ENCODE measurements at regions not wholly inside any gene's neighbourhood (a gene's known extent, or its start where the extent isn't known, plus 50 kb on each side); places are given as distances from the start of the nearest gene placed in this dataset.

DNA sequence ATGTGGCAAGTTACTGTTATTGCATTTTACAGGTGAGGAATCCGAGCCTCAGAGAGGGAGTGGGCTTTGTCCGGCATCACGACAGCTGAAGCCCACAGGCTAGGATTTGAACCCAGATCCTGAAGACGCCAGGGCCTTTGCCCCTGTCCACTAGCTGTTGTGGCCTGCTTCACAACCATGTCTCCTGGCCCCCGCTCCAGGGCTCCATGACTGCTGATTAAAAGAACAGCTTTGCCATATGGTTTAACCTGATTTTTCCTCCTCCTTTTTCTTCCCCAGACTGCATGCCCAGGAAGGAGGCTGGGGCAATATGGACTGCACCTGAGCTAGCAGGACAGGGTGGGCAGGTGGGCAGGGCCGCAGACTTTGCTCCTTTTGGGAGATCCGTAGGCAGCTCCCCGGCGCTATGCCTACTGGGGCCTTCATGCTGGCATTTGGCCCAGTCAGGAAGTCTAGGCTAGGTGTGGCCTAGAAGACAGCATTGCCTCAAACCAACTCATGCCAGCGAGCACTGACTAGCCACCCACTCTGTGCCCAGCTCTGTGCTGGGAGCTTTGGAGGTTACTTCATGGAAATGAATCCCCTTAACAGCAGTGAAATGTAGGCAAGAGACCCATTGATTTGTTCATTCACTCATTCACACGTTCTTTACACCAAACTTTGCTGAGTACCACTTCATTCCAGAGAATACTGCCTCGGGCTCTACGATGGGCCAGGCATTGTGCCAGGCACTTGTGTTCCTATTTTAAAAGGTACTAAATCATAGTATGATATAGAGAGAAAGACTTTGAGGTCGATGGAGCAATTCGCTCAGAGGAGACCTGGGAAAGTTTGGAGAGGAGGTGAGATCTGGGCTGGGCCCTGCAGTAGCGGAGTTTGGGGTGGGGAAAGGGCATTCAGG is 94.3 kb upstream of the CPEB4 start:
- FAIRE-seq: no peak
- DNase-seq (ENCODE audit: insufficient read length, low spot score): no peak

DNA sequence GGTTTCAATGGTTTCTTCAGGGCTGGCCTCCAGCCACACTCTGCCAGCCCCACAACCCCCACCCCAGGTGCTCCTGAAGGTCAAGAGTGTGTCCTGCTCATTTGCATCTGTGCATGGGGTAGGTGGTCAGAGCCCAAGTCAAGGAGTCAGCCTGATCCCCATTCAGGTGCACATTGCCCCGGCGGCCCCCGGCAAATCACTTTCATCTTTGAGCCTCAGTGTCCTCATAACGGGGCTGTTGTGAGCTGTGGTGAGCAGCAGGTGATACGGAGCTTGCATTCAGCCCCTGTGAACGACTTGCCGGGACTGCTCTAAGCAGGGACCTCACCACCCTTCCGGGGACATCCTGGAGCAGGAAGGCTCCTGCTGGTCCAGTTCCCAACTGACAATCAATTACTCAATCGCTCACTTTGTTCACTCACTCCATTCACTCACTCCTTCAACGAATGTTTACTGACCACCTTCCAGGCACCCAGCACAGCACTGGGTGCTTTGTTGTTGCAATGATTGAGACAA is 93.2 kb upstream of the CPEB4 start:
- DNase-seq (ENCODE audit: insufficient read length, low spot score) (no peak), FAIRE-seq (no peak)

DNA sequence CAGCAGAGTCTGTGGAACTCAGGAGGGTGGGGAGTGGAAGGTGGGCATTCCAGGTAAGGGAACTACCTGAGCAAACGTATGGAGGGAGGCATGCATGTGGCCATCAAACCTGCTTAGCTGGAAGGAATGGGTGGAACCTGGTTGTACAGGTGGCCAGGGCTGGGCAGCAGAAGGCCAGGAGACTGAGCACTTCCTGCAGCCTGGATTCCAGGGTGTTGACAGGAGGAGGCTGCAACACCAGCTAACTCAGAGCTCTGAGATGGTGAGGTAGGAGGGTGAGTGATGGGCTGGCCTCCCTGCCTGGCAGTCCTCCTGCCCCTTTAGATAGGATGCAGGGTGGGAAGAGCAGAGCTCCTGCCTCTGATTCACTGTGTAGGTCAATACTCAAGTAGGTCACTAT is 92.5 kb upstream of the CPEB4 start:
- no peak for DNase-seq (ENCODE audit: insufficient read length, low spot score)

DNA sequence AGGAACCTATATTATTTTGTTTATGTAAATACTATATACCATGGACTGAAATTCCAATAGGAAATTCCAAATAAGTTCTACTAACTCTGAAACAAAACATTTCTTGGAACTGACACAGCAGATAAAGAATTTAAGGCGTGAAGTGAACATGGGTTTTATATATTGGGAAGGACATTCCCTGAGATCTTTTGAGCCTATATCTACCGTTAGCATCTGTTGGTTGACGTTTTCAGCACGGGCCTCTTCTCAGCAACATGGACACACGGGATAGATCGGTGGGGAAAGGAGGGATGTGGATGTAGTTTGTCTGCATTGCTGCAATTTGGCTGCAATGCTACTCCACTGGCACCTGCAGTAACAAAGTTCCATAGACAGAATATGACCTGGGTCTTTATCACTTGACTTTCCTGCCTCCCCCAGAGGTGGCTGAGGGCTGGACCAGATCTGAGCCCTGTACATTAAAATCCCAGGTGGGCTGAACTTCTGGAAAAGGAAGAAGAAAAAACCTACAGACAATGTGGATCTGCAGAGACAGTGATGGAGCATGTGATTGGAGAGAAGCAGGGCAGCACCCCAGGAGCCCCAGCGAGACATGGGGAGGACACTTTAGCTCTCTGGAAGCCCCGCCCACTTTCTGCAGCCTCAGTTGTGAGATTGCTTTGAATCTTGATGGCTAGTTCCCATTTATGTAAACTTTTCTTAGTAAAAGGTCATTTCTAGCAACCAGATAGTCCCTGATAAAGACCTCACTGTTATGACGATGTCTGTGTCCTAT is 91.2 kb upstream of the CPEB4 start:
- DNase-seq (ENCODE audit: insufficient read length, low spot score) (no peak), FAIRE-seq (no peak)

More for the DNA sequence above, 92.5 kb upstream of the CPEB4 start:
- FAIRE-seq: no peak

DNA sequence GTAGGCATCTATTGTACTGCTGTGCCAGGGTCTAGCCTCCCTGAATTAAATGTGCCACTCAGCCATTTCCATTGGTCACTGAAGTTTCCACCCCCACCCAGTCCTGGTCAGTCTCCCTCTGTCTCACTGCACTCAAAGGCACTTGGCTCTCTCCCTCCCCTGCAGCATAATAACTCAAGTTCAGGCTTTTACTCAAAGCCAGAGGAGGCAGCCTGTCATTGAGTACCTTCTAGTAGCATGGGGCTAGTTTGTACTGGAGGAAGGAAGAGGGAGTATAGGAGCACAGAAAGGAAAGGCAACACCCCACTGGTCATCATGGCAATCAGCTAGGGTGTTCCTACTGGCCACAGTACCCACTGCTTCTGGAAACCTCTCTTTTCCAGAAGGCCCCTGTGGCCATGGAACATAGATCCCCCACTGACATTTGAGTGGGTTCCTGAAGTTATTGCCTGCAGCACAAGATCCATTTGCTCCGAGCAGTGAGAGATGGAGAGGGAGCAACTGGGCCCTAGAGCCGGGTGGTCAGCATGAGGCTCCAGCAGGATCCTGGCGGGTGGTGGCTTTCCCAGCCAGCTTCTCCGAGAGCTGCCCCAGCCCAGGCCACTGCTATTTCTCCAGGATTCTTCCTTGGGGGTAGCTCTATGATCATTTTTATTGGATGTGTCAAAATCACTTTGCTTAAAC is 89.9 kb upstream of the CPEB4 start:
- FAIRE-seq: no peak
- DNase-seq (ENCODE audit: insufficient read length, low spot score): no peak

DNA sequence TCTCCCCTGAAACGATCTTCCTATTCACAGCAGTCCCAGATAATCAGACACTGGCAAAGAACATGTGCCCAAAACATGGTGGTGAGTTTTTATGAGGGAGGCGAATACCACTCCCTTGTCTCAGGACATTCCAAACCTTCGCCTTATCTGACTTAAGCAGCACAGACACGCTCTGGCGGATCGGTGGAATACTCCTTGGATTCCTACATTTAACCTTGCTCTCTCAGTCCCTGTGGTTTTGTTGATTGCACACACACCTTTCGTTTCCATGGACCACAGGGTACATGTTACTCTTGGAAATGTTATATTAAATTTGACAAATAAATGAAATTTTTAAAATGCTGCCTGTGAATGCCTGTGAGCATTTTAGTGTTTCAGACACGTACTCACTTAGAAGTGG is 87.8 kb upstream of the CPEB4 start:
- no peak for DNase-seq (ENCODE audit: insufficient read length, low spot score)
- no peak for FAIRE-seq

DNA sequence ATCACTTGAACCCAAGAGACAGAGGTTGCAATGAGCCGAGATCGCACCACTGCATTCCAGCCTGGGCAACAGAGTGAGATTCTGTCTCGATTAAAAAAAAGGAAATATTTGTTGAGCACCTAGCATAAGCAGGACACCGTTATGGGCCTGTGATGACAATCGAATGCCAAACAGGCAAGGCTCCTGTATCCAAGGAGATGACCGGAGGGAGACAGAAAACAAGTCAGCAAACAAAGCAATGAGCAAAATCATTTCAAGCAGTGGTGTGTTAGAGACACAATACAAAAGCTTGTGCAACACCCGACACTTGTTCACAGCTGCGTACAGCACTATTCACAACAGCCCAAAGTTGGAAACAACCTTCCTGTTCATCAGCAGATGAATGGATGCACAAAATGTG is 87.1 kb upstream of the CPEB4 start:
- DNase-seq (ENCODE audit: insufficient read length, low spot score) (no peak), FAIRE-seq (no peak)

DNA sequence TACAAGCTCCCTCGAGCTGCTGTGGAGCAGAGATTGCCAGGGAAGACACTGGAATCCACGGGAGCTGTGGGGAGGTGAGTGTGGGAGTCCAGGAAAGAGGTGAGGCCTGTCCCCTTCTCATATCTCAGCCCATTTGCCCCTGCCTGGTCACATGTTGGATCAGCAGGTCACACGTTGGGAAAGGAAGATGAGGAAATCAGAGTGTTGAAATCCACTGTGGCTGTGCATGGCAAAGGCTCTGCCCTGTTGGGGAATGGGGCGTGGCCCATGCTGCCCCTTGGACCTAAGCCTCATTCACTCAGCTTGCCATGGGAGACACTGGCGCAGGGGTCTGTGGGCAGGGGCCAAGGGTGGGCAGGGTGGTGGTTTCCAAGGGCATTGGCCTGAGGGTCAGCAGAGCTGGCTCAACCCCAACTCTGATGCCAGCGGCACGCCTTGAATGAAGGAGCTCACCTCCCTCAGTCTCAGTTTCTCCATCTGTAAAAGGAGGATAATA is 85.4 kb upstream of the CPEB4 start:
- FAIRE-seq (no peak), DNase-seq (ENCODE audit: insufficient read length, low spot score) (no peak)

DNA sequence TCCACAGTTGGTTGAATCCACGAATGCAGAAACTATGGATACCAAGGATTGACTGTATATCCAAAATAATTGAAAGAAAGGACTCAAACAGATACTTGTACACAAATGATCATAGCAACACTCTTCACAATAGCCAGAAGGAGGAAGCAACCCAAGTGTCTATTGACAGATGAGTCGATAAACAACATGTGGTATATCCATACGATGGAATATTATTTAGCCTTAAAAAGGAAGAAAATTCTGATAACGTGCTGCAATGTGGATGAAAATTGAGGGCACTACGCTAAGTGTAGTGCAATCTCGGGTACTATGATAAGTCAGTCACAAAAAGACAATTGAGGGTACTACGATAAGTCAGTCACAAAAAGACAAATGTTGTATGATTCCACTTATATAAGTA is 83.6 kb upstream of the CPEB4 start:
- no peak for DNase-seq (ENCODE audit: insufficient read length, low spot score)
- no peak for FAIRE-seq

DNA sequence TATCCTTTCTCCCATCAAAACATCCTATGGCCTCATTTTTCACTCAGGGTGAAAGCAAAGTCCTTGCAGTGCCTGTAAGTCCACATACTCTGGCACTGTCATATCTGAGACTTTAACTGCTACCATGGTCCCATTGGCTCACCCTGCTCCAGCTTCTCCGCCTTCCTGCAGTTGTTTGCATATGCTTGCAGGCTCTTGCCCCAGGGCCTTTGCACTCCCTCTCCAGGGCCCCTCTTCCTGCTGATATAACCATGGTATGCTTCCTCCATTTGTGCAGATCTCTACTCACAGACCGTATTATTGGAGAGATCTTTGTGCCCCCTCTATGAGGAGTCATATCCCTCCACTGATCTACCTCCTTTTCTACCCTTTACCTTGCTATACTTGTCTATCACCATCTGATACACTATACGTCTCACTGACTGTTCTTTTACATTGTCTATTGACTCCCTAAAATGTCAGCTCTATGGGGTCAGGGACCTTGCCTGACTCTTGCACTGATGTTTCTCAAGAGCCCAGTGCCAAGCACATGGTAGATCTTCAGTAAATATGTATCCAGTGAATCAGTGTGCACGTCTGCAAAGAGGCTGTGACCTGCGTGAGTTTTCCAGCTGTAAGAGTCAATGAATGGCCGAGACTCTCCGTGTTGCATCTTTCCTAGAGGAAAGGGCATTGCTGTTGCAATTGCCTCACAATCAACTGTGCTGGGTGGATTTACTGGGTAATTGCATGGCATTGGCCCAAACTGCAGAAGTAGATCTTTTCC is 81.7 kb upstream of the CPEB4 start:
- no peak for FAIRE-seq
- DNase-seq (ENCODE audit: insufficient read length, low spot score): no peak

DNA sequence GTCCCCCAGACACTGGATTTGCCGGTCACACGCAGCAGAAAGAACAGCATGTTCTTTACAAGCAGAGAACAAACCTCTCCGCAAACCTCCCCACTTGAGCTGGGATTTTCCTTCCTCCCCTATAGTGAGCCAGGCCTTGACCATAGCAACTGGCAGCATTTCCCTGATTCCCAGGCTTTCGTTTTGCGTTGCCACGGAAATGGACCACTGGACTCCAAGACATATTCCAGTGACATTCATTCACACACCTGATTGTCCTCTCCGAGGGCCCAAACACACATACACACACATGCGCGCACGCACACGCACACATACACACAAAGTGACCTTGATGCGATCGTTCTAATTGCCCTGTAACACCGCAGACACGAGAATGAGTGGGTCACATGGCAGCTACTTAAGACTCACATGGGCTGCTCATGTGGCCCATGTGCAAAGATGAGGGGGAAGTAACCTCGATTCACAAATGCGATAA is 80.9 kb upstream of the CPEB4 start:
- DNase-seq (ENCODE audit: insufficient read length, low spot score): no peak
- FAIRE-seq: no peak

DNA sequence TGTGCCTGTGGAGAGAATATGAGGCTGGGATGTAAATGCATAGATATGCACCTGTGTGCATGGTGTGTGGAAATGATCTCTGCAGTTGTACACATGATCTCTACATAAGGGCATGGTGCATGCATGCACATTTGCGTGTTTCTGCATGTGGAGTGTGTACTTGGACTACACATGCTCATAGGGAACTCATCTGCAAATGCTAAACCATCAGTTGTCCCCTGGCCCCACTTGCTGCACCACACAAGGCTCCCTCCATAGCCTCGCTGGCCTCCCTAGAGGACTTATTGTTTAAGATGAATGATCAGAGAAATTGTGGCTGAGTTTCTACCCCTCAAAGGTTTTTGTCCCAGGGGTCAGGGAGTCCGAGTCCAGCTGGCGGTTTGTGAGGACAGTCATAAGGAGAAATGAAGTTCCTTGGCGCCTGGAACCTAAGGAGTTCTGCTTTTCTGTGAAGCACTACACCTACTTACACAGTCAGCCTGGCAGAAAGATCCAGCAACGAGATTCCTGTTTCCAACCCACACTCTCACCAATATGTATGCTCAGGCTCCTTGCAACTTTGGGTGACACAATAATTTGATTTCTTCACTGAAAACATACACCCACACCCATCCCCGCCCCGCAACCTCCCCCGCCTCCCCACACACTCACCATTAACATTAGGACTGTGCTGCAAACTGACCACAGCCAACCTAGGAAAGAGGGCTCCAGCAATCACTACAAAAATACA is 79.9 kb upstream of the CPEB4 start:
- peak; percentile 23 for FAIRE-seq

DNA sequence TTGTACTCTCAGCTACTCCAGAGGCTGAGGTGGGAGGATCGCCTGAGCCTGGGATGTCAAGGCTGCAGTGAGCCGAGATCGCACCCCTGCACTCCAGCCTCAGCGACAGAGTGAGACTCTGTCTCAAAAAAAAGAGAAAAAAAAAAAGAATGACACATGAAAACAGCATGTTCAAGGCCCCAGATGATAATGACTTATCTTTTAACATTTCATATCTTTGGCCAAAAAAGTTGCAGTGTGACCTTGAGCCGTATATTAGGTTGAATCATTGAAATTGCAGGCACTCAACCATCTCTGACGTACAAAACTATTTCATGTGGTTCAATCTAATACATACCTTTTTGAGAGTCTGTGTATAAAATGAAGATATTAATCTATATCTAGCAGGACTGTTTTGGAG is 79.1 kb upstream of the CPEB4 start:
- no peak for DNase-seq (ENCODE audit: insufficient read length, low spot score)
- FAIRE-seq: no peak

More for the DNA sequence above, 79.9 kb upstream of the CPEB4 start:
- DNase-seq (ENCODE audit: insufficient read length, low spot score): no peak

DNA sequence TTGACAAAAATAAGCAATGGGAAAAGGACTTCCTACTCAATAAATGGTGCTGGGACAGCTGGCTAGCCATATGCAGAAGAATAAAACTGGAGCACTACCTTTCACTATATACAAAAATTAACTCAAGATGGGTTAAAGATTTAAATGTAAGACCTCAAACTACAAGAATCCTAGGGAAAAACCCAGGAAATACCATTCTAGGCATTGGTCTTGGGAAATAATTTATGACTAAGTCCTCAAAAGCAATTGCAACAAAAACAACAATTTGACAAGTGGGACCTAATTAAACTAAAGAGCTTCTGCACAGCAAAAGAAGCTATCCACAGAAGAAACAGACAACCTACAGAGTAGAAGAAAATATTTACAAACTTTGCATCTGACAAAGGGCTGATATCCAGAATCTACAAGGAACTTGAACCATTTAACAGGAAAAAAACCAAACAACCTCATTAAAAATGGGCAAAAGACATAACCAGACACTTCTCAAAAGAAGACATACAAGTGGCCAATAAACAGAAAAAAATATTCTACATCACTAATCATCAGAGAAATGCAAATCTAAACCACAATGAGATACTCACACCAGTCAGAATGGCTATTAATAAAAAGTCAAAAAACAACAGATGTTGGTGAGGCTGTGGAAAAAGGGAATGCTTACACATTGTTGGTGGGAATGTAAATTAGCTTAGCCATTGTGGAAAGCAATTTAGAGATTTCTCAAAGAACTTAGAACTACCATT is 75.2 kb upstream of the CPEB4 start:
- FAIRE-seq (no peak), DNase-seq (ENCODE audit: insufficient read length, low spot score) (no peak)

DNA sequence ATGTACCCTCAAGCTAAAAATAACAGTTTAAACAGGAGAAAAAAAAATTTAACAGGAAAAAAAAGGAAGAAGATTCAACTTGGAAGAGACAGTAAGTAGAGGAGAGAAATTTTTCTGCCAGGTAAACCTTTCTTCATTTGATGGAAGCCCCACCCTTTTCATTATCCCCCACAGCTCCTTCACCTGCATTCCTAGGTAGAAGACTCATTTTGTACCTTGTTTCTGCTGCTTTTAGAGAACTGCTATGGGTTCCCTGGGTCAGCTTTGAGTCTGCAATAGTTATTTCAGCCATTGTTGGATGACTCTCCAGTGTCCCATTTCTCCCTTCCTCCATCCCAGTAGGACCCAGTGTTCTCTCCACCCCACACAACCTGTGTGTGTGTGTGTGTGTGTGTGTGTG is 74.1 kb upstream of the CPEB4 start:
- FAIRE-seq (no peak), DNase-seq (ENCODE audit: insufficient read length, low spot score) (no peak)

DNA sequence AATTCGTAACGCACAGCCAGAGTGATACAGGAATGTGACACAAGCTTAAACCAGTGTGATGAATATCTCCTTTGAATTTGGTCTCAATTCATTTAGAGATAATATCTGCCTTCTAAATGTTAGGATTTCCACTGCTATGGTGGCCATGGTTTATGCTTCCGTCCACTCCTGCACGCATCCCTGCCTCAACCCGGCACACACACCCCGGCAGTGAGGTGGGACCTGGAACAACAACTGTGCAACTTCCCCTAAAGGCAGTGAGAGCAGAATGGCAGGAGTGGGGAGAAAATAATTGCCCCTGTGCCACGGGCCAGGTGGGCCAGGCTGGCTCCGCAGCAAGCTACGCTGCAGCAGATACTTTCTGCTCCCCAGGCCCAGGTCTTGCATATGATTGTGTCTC is 72.6 kb upstream of the CPEB4 start:
- FAIRE-seq (no peak), DNase-seq (ENCODE audit: insufficient read length, low spot score) (no peak)

DNA sequence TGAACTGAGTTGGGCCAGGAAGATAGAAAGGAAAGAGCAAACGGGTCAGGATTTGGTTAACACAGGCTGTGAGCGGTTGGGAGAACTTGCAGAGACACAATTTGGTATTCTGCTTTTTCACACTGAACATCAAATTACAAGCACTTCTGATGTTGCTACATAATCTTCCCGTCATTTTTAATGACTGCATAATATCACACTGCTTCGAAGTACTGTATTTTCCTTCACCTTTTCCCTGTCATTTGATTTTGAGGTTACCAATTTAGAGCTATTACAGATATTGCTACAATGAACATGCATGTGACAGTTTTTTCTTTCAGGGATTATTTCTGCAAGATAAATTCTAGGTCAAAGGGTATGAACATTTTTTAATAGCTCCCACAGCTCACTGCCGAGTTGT is 71.4 kb upstream of the CPEB4 start:
- FAIRE-seq (no peak), DNase-seq (ENCODE audit: insufficient read length, low spot score) (no peak)

DNA sequence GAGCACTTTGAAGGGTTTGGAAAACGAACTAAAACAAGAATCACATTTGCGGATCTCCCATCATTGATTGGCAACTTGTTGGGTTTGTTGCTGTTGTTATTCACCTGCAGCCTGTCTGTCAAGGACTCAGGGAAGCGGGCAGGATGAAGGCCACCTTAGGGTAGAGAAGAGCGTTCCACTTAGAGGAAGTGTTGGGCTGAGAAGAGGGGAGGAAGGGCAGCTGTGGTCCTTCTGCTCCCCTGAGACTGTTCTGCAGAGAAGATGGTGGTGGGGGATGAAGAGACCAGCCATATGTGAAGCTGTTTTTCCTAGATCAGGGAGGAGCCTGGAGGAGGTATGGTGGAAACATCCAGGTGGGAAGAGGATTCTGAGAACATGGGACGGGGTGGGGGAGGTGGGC is 70.6 kb upstream of the CPEB4 start:
- DNase-seq (ENCODE audit: insufficient read length, low spot score): no peak

DNA sequence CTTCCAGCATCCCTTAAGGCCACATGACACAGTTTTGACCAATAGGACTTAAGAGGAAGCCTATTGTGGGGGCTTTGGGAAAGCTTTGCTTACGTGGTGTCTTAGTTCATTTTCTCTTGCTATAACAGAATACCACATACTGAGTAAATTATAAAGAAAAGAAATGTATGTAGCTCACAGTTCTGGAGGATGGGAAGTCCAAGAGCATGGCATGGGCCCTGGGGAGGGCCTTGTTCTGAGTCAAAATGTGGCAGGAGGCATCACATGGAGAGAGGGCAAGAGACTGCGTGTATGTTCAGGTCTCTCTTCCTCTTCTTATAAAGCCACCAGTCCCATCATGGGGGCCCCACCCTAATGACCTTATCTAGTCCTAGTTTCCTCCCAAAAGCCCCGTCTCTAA is 68.6 kb upstream of the CPEB4 start:
- no peak for FAIRE-seq
- DNase-seq (ENCODE audit: insufficient read length, low spot score): no peak

More for the DNA sequence above, 70.6 kb upstream of the CPEB4 start:
- FAIRE-seq: no peak
